Activated CD4-positive, alpha-beta memory T cell treated with anti-CD3 and anti-CD28 coated beads for 36 hours (primary cell): ENCODE measurements at regions not wholly inside any gene's neighbourhood (a gene's known extent, or its start where the extent isn't known, plus 50 kb on each side); places are given as distances from the start of the nearest gene placed in this dataset.
A peak's percentile ranks its signal among the peaks of the same experiment; 100 is the strongest.

Source experiments
- CTCF ChIA-PET: fragments of 350-600 bp; sonication (Branson Sonifier 250); formaldehyde crosslinking; loops from one replicate; lab custom pipeline; 2021; ENCODE audit warnings: antibody characterized with exemption, inconsistent platforms; lab: Charles Lee
- POLR2A ChIA-PET: fragments of 350-600 bp; sonication (Branson Sonifier 250); formaldehyde crosslinking; loops from one replicate; lab custom pipeline; 2021; ENCODE audit warnings: antibody characterized with exemption; lab: Charles Lee
- DNase-seq: peaks from one replicate; pipeline ENCODE4 v3.0.0-alpha.2; 2020
- H3K27ac Mint-ChIP-seq: one replicate; pipeline ENCODE4 v1.8.0; 2021; ENCODE audit warnings: mixed read lengths
- H3K27me3 Mint-ChIP-seq: one replicate; pipeline ENCODE4 v1.8.0; 2021; ENCODE audit warnings: mixed read lengths
- H3K36me3 Mint-ChIP-seq: one replicate; pipeline ENCODE4 v1.8.0; 2021; ENCODE audit warnings: mixed read lengths
- H3K4me1 Mint-ChIP-seq: one replicate; pipeline ENCODE4 v1.8.0; 2021; ENCODE audit warnings: low read depth, mixed read lengths
- H3K4me3 Mint-ChIP-seq: one replicate; pipeline ENCODE4 v1.8.0; 2021; ENCODE audit warnings: mild to moderate bottlenecking, mixed read lengths
- H3K9me3 Mint-ChIP-seq: one replicate; pipeline ENCODE4 v1.8.0; 2021; ENCODE audit warnings: mixed read lengths
- intact Hi-C: fragments of 100-400 bp; cut with micrococcal nuclease; formaldehyde crosslinking; loops from one replicate; pipeline ENCODE4 v1.15.1; 2023

GRCh38 chr2:7468955-7469354 lies 551.7 kb downstream of the RNF144A start:
- no peak overlapping the region for H3K4me3 Mint-ChIP-seq
- peaks cover 49% of the 10 kb centered on the region for H3K4me1 Mint-ChIP-seq
- no peak for DNase-seq
- intact Hi-C loops: loop anchor here (1.0 to 5.0 kb wide), 4 partner anchors 19 to 98 kb away; no protein-coding TSS in a partner anchor
- peak overlapping the region; percentile 95 for H3K27ac Mint-ChIP-seq
- no peaks in the 10 kb centered on the region for H3K36me3 Mint-ChIP-seq
- ChIA-PET CTCF (no interaction called here), POLR2A (no interaction called here)
- H3K9me3 Mint-ChIP-seq: no peaks in the 10 kb centered on the region
- peaks cover 8% of the 10 kb centered on the region for H3K27me3 Mint-ChIP-seq

GRCh38 chr2:7471185-7471584 lies 554.0 kb downstream of the RNF144A start:
- DNase-seq: no peak
- Mint-ChIP-seq H3K9me3 (no peaks in the 10 kb centered on the region), H3K4me1 (peaks cover 50% of the 10 kb centered on the region), H3K4me3 (no peak overlapping the region), H3K36me3 (no peaks in the 10 kb centered on the region), H3K27me3 (peaks cover 6% of the 10 kb centered on the region), H3K27ac (peak overlapping the region; percentile 52)
- ChIA-PET CTCF (no interaction called here), POLR2A (no interaction called here)
- intact Hi-C loops: no loop called here

- ChIA-PET CTCF (no interaction called here), POLR2A (no interaction called here)
- no peak for DNase-seq
- intact Hi-C loops: loop anchor here (2.0 kb wide), 1 partner anchor 44 kb away; no protein-coding TSS in a partner anchor
- H3K27me3 Mint-ChIP-seq: peaks cover 6% of the 10 kb centered on the region
- H3K9me3 Mint-ChIP-seq: no peaks in the 10 kb centered on the region
- peaks cover 54% of the 10 kb centered on the region for H3K4me1 Mint-ChIP-seq
- no peak overlapping the region for H3K4me3 Mint-ChIP-seq
- H3K36me3 Mint-ChIP-seq: no peaks in the 10 kb centered on the region
- peak overlapping the region; percentile 14 for H3K27ac Mint-ChIP-seq
Observed at GRCh38 chr2:7472465-7472864, 555.3 kb downstream of the RNF144A start.

GRCh38 chr2:7473135-7473771 lies 556.0 kb downstream of the RNF144A start:
- ChIA-PET CTCF (interaction anchor here (1.2 kb wide), 1 partner anchor 46 kb away, joined by 4 read pairs; no protein-coding TSS in a partner anchor), POLR2A (interaction anchor here (1.5 kb wide), 1 partner anchor 23 kb away, joined by 4 read pairs; no protein-coding TSS in a partner anchor)
- Mint-ChIP-seq H3K4me3 (no peak overlapping the region), H3K27ac (peak overlapping the region; percentile 71), H3K27me3 (peaks cover 1% of the 10 kb centered on the region), H3K9me3 (no peaks in the 10 kb centered on the region), H3K36me3 (no peaks in the 10 kb centered on the region), H3K4me1 (peaks cover 48% of the 10 kb centered on the region)
- DNase-seq: no peak
- intact Hi-C loops: loop anchor here (1.0 to 2.0 kb wide), 2 partner anchors 36 to 44 kb away; no protein-coding TSS in a partner anchor

- Mint-ChIP-seq H3K27me3 (peaks cover 4% of the 10 kb centered on the region), H3K4me1 (peaks cover 33% of the 10 kb centered on the region), H3K36me3 (no peaks in the 10 kb centered on the region), H3K27ac (no peak overlapping the region), H3K9me3 (no peaks in the 10 kb centered on the region), H3K4me3 (no peak overlapping the region)
- POLR2A ChIA-PET: no interaction called here
- CTCF ChIA-PET: no interaction called here
- intact Hi-C loops: no loop called here
- DNase-seq: no peak
Observed at GRCh38 chr2:7476371-7476770, 559.2 kb downstream of the RNF144A start.

GRCh38 chr2:7479603-7480002 lies 562.4 kb downstream of the RNF144A start:
- Mint-ChIP-seq H3K27ac (no peak overlapping the region), H3K27me3 (peaks cover 3% of the 10 kb centered on the region), H3K4me1 (peaks cover 14% of the 10 kb centered on the region), H3K4me3 (no peak overlapping the region), H3K36me3 (peaks cover 4% of the 10 kb centered on the region), H3K9me3 (peaks cover 5% of the 10 kb centered on the region)
- DNase-seq: no peak
- ChIA-PET CTCF (no interaction called here), POLR2A (no interaction called here)
- intact Hi-C loops: no loop called here

- POLR2A ChIA-PET: no interaction called here
- H3K9me3 Mint-ChIP-seq: peaks cover 5% of the 10 kb centered on the region
- no peak overlapping the region for H3K27ac Mint-ChIP-seq
- H3K4me1 Mint-ChIP-seq: peaks cover 14% of the 10 kb centered on the region
- H3K27me3 Mint-ChIP-seq: peaks cover 3% of the 10 kb centered on the region
- DNase-seq: peak; percentile 28
- no peak overlapping the region for H3K4me3 Mint-ChIP-seq
- CTCF ChIA-PET: no interaction called here
- peaks cover 4% of the 10 kb centered on the region for H3K36me3 Mint-ChIP-seq
- intact Hi-C loops: no loop called here
Observed at GRCh38 chr2:7480431-7480830, 563.2 kb downstream of the RNF144A start.

GRCh38 chr2:7490672-7491071 lies 573.5 kb downstream of the RNF144A start:
- intact Hi-C loops: no loop called here
- Mint-ChIP-seq H3K4me1 (peaks cover 2% of the 10 kb centered on the region), H3K36me3 (peaks cover 1% of the 10 kb centered on the region), H3K27ac (no peak overlapping the region), H3K9me3 (peaks cover 10% of the 10 kb centered on the region), H3K4me3 (no peak overlapping the region), H3K27me3 (no peaks in the 10 kb centered on the region)
- no peak for DNase-seq
- CTCF ChIA-PET: no interaction called here
- POLR2A ChIA-PET: no interaction called here

- Mint-ChIP-seq H3K36me3 (peaks cover 1% of the 10 kb centered on the region), H3K4me3 (no peak overlapping the region), H3K9me3 (peaks cover 10% of the 10 kb centered on the region), H3K27ac (no peak overlapping the region), H3K4me1 (peaks cover 5% of the 10 kb centered on the region), H3K27me3 (no peaks in the 10 kb centered on the region)
- intact Hi-C loops: no loop called here
- CTCF ChIA-PET: no interaction called here
- POLR2A ChIA-PET: no interaction called here
- DNase-seq: no peak
Observed at GRCh38 chr2:7492719-7493118, 575.5 kb downstream of the RNF144A start.

GRCh38 chr2:7497178-7497577 lies 580.0 kb downstream of the RNF144A start:
- intact Hi-C loops: no loop called here
- no peak overlapping the region for H3K4me3 Mint-ChIP-seq
- H3K36me3 Mint-ChIP-seq: peaks cover 1% of the 10 kb centered on the region
- ChIA-PET POLR2A (no interaction called here), CTCF (no interaction called here)
- no peak for DNase-seq
- H3K9me3 Mint-ChIP-seq: peaks cover 10% of the 10 kb centered on the region
- H3K4me1 Mint-ChIP-seq: peaks cover 3% of the 10 kb centered on the region
- H3K27ac Mint-ChIP-seq: no peak overlapping the region
- no peaks in the 10 kb centered on the region for H3K27me3 Mint-ChIP-seq

- Mint-ChIP-seq H3K36me3 (peaks cover 1% of the 10 kb centered on the region), H3K4me3 (no peak overlapping the region), H3K4me1 (peaks cover 3% of the 10 kb centered on the region), H3K27me3 (no peaks in the 10 kb centered on the region), H3K9me3 (peaks cover 7% of the 10 kb centered on the region), H3K27ac (no peak overlapping the region)
- POLR2A ChIA-PET: no interaction called here
- DNase-seq: no peak
- CTCF ChIA-PET: no interaction called here
- intact Hi-C loops: no loop called here
Observed at GRCh38 chr2:7499018-7499417, 581.8 kb downstream of the RNF144A start.

- CTCF ChIA-PET: interaction anchor here (0.5 kb wide), 1 partner anchor 569 kb away, joined by 3 read pairs; no protein-coding TSS in a partner anchor
Observed at GRCh38 chr2:7502336-7502735, 585.1 kb downstream of the RNF144A start.

More at GRCh38 chr2:7502336-7502735, 585.1 kb downstream of the RNF144A start:
- Mint-ChIP-seq H3K4me3 (no peak overlapping the region), H3K27me3 (no peaks in the 10 kb centered on the region), H3K4me1 (no peaks in the 10 kb centered on the region), H3K27ac (no peak overlapping the region), H3K36me3 (no peaks in the 10 kb centered on the region), H3K9me3 (no peaks in the 10 kb centered on the region)
- POLR2A ChIA-PET: no interaction called here
- DNase-seq: no peak
- intact Hi-C loops: no loop called here
